Coronary artery (tissue), 2 donors: ENCODE measurements at regions not wholly inside any gene's neighbourhood (a gene's known extent, or its start where the extent isn't known, plus 50 kb on each side); places are given as distances from the start of the nearest gene placed in this dataset.

Experiments
- DNase-seq: peaks from one replicate; pipeline ENCODE4 v3.0.0-alpha.2; 2017; ENCODE audit warnings: low spot score
- H3K27ac ChIP-seq, 2 donors: fragments of 200-600 bp; sonication (generic); one replicate each; pipeline ENCODE4 v1.5.1; 2016 to 2019
- H3K4me3 ChIP-seq: fragments of 200-600 bp; sonication (generic); 2 replicates; pipeline ENCODE4 v1.5.1; 2016; ENCODE audit warnings: mild to moderate bottlenecking, moderate library complexity
- CTCF ChIP-seq: fragments of 200-600 bp; sonication (generic); IDR thresholded peaks from one replicate; pipeline ENCODE4 v1.5.1; 2019; ENCODE audit warnings: antibody characterized with exemption

DNA sequence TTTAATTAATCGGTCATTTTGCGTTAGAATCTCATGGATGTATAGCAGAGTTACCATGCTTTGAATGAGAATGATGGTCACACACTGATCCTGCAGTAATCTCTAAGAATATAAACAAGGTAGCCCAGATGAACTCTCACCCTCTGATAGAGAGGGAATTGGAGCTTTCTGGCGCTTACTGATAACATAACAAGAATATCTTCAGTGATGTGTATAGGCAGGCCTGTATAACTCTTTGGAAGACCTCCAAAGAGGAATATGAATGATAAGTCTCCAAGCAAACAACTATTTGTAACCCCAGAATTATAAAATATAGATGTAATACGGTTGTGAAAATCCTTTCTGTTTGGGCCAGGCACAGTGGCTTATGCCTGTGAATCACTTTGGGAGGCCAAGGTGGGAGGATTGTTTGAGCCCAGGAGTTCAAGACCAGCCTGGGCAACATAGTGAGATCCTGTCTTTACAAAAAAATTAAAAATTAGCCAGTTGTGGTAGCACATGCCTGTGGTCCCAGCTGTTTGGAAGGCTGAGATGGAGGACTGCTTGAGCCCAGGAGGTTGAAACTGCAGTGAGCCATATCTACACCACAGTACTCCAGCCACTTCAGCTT is 52.5 kb upstream of the LTBP1 start:
- DNase-seq = no peak
- no peak for TF ChIP-seq CTCF
- Histone ChIP-seq H3K27ac (no peak overlapping the region), H3K4me3 (no peak overlapping the region)

GRCh38 chr2:32895424-32895823 is 51.3 kb upstream of the LTBP1 start:
- Histone ChIP-seq H3K27ac (no peak overlapping the region), H3K4me3 (no peak overlapping the region)
- no peak for DNase-seq
- TF ChIP-seq CTCF = no peak
